PC-3 (cell line): ENCODE measurements at regions not wholly inside any gene's neighbourhood (a gene's known extent, or its start where the extent isn't known, plus 50 kb on each side); places are given as distances from the start of the nearest gene placed in this dataset.

ENCODE experiments used
- ATAC-seq: fragments of 200-7000 bp; cut with Tn5 transposase; 2 replicates; pipeline ENCODE4 v1.9.1; 2020; ENCODE audit warnings: mild to moderate bottlenecking, moderate library complexity
- BruUV-seq: library from RNA; stranded (reverse); fragments of 400-500 nt; replicated peaks from 2 replicates; lab custom pipeline; 2021; lab: Mats Ljungman, UMichigan
- CTCF ChIA-PET: fragments of 300-600 bp; sonication (Branson Sonifier 250); formaldehyde crosslinking; loops from one replicate; lab custom pipeline; 2022; ENCODE audit warnings: antibody characterized with exemption; lab: Charles Lee
- POLR2A ChIA-PET: fragments of 300-600 bp; sonication (Branson Sonifier 250); formaldehyde crosslinking; loops from one replicate; lab custom pipeline; 2022; ENCODE audit warnings: antibody characterized with exemption; ENCODE audit not compliant: unreplicated experiment; lab: Charles Lee
- DNase-seq: peaks from one replicate; pipeline ENCODE4 v3.0.0-alpha.2; 2015
- H2AFZ ChIP-seq: fragments of 300-600 bp; sonication (generic); 2 replicates; pipeline ENCODE4 v1.6.0; 2016; ENCODE audit warnings: antibody characterized with exemption, low read length
- H3F3A ChIP-seq: fragments of 300-600 bp; sonication (generic); one replicate; pipeline ENCODE4 v1.6.0; 2017; ENCODE audit warnings: antibody characterized with exemption, low read length, control low read depth, mild to moderate bottlenecking; ENCODE audit not compliant: unreplicated experiment
- H3K27ac ChIP-seq: fragments of 300-600 bp; sonication (generic); 2 replicates; pipeline ENCODE4 v1.5.1; 2016; ENCODE audit warnings: mild to moderate bottlenecking, low read length
- H3K27me3 ChIP-seq: fragments of 300-600 bp; sonication (generic); 2 replicates; pipeline ENCODE4 v1.6.1; 2016; ENCODE audit warnings: low read length, mixed read lengths
- H3K36me3 ChIP-seq: fragments of 300-600 bp; sonication (generic); 2 replicates; pipeline ENCODE4 v1.6.1; 2016; ENCODE audit warnings: low read depth, mixed run types, low read length, mixed read lengths
- H3K4me1 ChIP-seq: fragments of 300-600 bp; sonication (generic); 2 replicates; pipeline ENCODE4 v1.5.1; 2016; ENCODE audit warnings: low read length; ENCODE audit not compliant: insufficient read depth
- H3K4me2 ChIP-seq: fragments of 300-600 bp; sonication (generic); 2 replicates; pipeline ENCODE4 v1.6.0; 2016; ENCODE audit warnings: low read length
- H3K4me3 ChIP-seq: fragments of 300-600 bp; sonication (generic); 2 replicates; pipeline ENCODE4 v1.5.1; 2016; ENCODE audit warnings: mild to moderate bottlenecking, low read length, mixed read lengths
- H3K79me2 ChIP-seq: fragments of 300-600 bp; sonication (generic); 2 replicates; pipeline ENCODE4 v1.6.1; 2017; ENCODE audit warnings: low read length, mixed read lengths
- H3K9ac ChIP-seq: fragments of 300-600 bp; sonication (generic); 2 replicates; pipeline ENCODE4 v1.6.0; 2016; ENCODE audit warnings: mild to moderate bottlenecking, low read length
- H3K9me2 ChIP-seq: fragments of 300-600 bp; sonication (generic); replicated peaks from 2 replicates; pipeline ENCODE4 v1.6.1; 2016; ENCODE audit warnings: mixed run types, low read length, mixed read lengths
- H3K9me3 ChIP-seq: fragments of 300-600 bp; sonication (generic); 2 replicates; pipeline ENCODE4 v1.6.1; 2016; ENCODE audit warnings: low read length, mixed read lengths
- H4K20me1 ChIP-seq: fragments of 300-600 bp; sonication (generic); 2 replicates; pipeline ENCODE4 v1.6.1; 2016; ENCODE audit warnings: low read length, mixed read lengths
- EZH2 ChIP-seq: fragments of 300-600 bp; sonication (generic); IDR thresholded peaks from one replicate; pipeline ENCODE4 v1.6.1; 2017; ENCODE audit warnings: antibody characterized with exemption, mild to moderate bottlenecking, low read length; ENCODE audit not compliant: unreplicated experiment
- EZH2phosphoT487 ChIP-seq: fragments of 300-600 bp; sonication (generic); IDR thresholded peaks from 2 replicates; pipeline ENCODE4 v1.6.1; 2018; ENCODE audit warnings: mild to moderate bottlenecking, antibody characterized with exemption, low read length, borderline replicate concordance
- intact Hi-C: fragments of 100-400 bp; cut with micrococcal nuclease; formaldehyde crosslinking; loops from 2 replicates; pipeline ENCODE4 v1.9.0; 2023
- TF ChIP-seq, protein P1 (sequence below): fragments of 300-600 bp; sonication (generic); conservative IDR thresholded peaks from 2 replicates; pipeline ENCODE4 v1.5.1; 2017; ENCODE audit warnings: antibody characterized with exemption, low read depth, mild to moderate bottlenecking, low read length

DNA sequence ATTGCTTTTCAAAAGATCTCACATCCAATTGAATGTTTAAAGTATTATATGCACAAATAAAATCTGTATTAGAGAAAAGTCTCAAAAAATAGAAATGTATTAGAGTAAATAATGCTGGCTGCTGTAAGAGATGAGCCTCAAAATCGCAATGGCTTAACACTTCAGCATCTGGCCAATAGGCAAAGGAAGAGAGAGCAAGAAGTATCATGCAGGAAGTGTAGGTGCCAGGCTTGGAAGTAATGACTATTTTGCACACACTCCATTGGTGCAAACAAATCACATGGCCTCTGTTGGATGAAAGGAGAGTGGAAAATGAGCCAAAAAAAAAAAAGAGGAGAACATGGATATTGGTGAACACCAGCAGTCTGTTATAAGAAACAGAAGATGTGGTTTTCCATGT, 193.0 kb upstream of the E2F8 start:
- no peak overlapping the region for H3K9ac ChIP-seq
- no peaks in the 10 kb centered on the region for H3K36me3 ChIP-seq
- H4K20me1 ChIP-seq: no peaks in the 10 kb centered on the region
- H3K27me3 ChIP-seq: no peaks in the 10 kb centered on the region
- ChIA-PET POLR2A (no interaction called here), CTCF (no interaction called here)
- no peaks in the 10 kb centered on the region for H3F3A ChIP-seq
- TF ChIP-seq EZH2: no peak
- TF ChIP-seq EZH2phosphoT487: no peak
- TF ChIP-seq, protein P1, sequence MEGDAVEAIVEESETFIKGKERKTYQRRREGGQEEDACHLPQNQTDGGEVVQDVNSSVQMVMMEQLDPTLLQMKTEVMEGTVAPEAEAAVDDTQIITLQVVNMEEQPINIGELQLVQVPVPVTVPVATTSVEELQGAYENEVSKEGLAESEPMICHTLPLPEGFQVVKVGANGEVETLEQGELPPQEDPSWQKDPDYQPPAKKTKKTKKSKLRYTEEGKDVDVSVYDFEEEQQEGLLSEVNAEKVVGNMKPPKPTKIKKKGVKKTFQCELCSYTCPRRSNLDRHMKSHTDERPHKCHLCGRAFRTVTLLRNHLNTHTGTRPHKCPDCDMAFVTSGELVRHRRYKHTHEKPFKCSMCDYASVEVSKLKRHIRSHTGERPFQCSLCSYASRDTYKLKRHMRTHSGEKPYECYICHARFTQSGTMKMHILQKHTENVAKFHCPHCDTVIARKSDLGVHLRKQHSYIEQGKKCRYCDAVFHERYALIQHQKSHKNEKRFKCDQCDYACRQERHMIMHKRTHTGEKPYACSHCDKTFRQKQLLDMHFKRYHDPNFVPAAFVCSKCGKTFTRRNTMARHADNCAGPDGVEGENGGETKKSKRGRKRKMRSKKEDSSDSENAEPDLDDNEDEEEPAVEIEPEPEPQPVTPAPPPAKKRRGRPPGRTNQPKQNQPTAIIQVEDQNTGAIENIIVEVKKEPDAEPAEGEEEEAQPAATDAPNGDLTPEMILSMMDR: no peak
- DNase-seq (no peak), ATAC-seq (no peak)
- no peaks in the 10 kb centered on the region for H3K9me2 ChIP-seq
- H3K79me2 ChIP-seq: no peaks in the 10 kb centered on the region
- peaks cover 50% of the 10 kb centered on the region for H3K4me1 ChIP-seq
- no peak overlapping the region for H3K4me3 ChIP-seq
- no peak overlapping the region for H2AFZ ChIP-seq
- no peak overlapping the region for H3K27ac ChIP-seq
- intact Hi-C loops: no loop called here
- no TSS peak for BruUV-seq
- no peak overlapping the region for H3K4me2 ChIP-seq
- H3K9me3 ChIP-seq: no peaks in the 10 kb centered on the region

DNA sequence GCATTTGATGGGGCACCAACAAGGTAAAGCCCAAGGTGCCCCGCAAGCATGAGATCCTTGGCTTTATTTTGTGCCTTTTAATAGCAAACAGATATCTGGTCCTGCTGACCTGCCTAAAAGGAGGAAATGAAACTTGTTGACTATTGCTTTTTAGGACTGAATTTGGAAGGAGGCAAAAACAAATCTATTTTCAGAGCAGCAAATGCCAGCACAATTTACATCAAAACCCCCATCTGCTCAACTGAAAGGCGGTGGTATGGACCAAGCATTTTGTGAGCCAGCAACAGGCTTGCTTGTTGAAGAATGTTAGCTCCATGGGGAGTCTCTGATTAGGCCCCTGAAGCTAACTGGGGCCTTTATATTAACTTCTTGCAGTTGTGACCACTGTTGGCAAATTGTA, 192.6 kb upstream of the E2F8 start:
- TF ChIP-seq EZH2phosphoT487 (no peak), EZH2 (no peak)
- TF ChIP-seq, protein P1: no peak
- BruUV-seq: no TSS peak
- Histone ChIP-seq H3K4me1 (peaks cover 49% of the 10 kb centered on the region), H3K9me2 (no peaks in the 10 kb centered on the region), H3K4me3 (no peak overlapping the region), H3K27me3 (no peaks in the 10 kb centered on the region), H3K9me3 (no peaks in the 10 kb centered on the region), H2AFZ (no peak overlapping the region), H3K4me2 (no peak overlapping the region), H3K9ac (no peak overlapping the region), H3K79me2 (no peaks in the 10 kb centered on the region), H3K36me3 (no peaks in the 10 kb centered on the region), H3K27ac (no peak overlapping the region), H4K20me1 (no peaks in the 10 kb centered on the region), H3F3A (no peaks in the 10 kb centered on the region)
- DNase-seq (no peak), ATAC-seq (no peak)
- intact Hi-C loops: no loop called here
- CTCF ChIA-PET: no interaction called here
- POLR2A ChIA-PET: no interaction called here

DNA sequence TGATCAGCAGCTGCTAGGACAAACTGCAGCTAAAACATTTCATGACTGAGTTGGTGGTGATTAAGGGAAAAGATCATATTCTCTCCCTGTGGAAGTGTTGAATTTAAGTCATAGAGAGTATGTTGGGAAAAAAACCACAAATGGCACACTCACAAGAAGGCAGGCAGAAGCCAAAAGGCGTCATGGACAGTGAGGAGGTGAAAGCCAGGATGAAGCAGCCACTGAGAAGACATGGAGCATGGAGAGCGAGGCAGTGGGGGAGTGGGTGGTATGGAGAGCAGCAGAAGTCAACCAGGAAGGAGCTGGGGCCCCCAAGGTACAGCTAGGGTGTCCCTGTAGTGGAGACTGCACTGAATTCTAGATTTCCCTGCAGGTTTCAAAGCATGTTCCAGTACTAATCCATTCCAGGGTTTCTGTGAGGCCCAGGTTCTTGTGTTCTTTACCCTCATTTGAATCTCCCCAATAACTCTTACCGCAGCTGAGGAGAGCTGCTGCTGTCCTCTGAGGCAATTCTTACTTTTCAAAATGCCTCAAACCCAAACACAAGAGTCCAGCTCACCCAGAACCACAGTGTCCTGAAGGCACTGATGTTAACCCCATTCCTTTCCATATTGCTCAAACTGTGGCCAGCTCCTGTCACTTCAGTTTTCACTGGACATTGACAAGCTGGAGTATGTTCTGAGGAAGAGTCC, 191.8 kb upstream of the E2F8 start:
- H2AFZ ChIP-seq: peak overlapping the region; percentile 61
- no peaks in the 10 kb centered on the region for H3K79me2 ChIP-seq
- ChIA-PET POLR2A (no interaction called here), CTCF (interaction anchor here (0.6 kb wide), 1 partner anchor 59 kb away, joined by 3 read pairs; no protein-coding TSS in a partner anchor)
- no peak overlapping the region for H3K9ac ChIP-seq
- no peaks in the 10 kb centered on the region for H3K9me2 ChIP-seq
- no peaks in the 10 kb centered on the region for H3K36me3 ChIP-seq
- H3K4me3 ChIP-seq: no peak overlapping the region
- H4K20me1 ChIP-seq: no peaks in the 10 kb centered on the region
- DNase-seq: peak; percentile 72
- BruUV-seq: no TSS peak
- peak; percentile 14; the same call in 1 of the 2 replicates for ATAC-seq
- H3K4me2 ChIP-seq: peak overlapping the region; percentile 54
- no peaks in the 10 kb centered on the region for H3F3A ChIP-seq
- intact Hi-C loops: no loop called here
- no peaks in the 10 kb centered on the region for H3K27me3 ChIP-seq
- peaks cover 50% of the 10 kb centered on the region for H3K4me1 ChIP-seq
- no peaks in the 10 kb centered on the region for H3K9me3 ChIP-seq
- H3K27ac ChIP-seq: peak overlapping the region; percentile 53
- TF ChIP-seq EZH2: no peak
